Body of pancreas (tissue), 4 donors: ENCODE measurements at regions not wholly inside any gene's neighbourhood (a gene's known extent, or its start where the extent isn't known, plus 50 kb on each side); places are given as distances from the start of the nearest gene placed in this dataset.

Experiments
- POLR2A ChIP-seq, 3 donors: fragments of 450-650 bp; IDR thresholded peaks; one replicate each; pipeline ENCODE4 v1.6.1; 2016; ENCODE audit warnings: antibody characterized with exemption in 3 of 3, mild to moderate bottlenecking in 2 of 3
- TF ChIP-seq, protein P1 (sequence below), 7 experiments: fragments of 450-650 bp in 4 of 7; fragments of 200-600 bp in 3 of 7; sonication (generic) in 3 of 7; IDR thresholded peaks; one replicate each; pipeline ENCODE4 v1.5.1; 2016 to 2019; ENCODE audit warnings: antibody characterized with exemption in 7 of 7

DNA sequence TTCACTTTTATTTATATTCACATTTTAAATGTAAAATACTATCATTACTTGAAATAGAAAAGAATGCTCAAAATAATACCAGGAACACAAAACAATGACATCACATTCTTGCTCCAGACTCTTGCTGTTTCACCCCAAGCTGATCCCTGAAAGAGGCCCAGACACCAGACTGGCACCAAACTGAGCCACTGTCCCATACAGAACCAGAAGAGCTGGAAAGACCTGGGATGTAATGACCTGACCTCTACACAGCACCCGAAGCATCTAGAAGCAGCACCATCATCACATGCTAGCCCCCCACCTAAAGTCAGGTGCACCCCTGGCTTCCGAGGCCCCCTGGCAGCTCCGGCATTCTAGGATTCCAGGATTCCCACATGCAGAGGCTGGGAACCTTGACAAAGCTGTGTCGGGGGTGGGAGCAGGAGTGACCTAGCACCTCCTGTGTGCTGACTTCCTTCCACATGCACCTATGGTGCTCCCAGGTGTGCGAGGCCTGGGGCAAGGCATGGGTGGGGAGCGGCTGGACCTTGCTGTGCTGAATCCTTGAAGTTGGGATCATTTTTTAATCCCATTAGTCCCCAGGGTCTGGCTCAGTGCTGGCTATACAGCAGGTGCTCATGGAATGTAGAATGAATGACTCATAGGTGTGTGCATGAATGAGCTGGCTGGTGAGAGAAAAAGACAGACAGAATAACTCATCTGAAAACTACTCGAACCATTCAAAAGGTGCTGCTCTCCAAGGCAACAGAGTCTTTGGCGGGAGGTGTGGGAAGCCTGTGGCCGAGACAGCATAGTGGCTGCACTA, 144.7 kb upstream of the IQSEC1 start:
- no peak for TF ChIP-seq POLR2A (IDR thresholded peaks at IDR 0.05)
- TF ChIP-seq, protein P1, sequence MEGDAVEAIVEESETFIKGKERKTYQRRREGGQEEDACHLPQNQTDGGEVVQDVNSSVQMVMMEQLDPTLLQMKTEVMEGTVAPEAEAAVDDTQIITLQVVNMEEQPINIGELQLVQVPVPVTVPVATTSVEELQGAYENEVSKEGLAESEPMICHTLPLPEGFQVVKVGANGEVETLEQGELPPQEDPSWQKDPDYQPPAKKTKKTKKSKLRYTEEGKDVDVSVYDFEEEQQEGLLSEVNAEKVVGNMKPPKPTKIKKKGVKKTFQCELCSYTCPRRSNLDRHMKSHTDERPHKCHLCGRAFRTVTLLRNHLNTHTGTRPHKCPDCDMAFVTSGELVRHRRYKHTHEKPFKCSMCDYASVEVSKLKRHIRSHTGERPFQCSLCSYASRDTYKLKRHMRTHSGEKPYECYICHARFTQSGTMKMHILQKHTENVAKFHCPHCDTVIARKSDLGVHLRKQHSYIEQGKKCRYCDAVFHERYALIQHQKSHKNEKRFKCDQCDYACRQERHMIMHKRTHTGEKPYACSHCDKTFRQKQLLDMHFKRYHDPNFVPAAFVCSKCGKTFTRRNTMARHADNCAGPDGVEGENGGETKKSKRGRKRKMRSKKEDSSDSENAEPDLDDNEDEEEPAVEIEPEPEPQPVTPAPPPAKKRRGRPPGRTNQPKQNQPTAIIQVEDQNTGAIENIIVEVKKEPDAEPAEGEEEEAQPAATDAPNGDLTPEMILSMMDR (IDR thresholded peaks at IDR 0.05), result no peak
